K562 (cell line): ENCODE measurements at regions not wholly inside any gene's neighbourhood (a gene's known extent, or its start where the extent isn't known, plus 50 kb on each side); places are given as distances from the start of the nearest gene placed in this dataset.

ENCODE experiments used
- ATAC-seq: fragments of 200-7000 bp; cut with Tn5 transposase; 3 replicates; pipeline ENCODE4 v1.9.1; 2020; ENCODE audit warnings: moderate library complexity
- BruUV-seq: library from RNA; stranded (reverse); fragments of 400-500 nt; replicated peaks from 2 replicates; lab custom pipeline; 2021; lab: Mats Ljungman, UMichigan
- CTCF ChIA-PET: fragments of 300-600 bp; formaldehyde crosslinking; extraction: SDS; loops from one replicate; lab custom pipeline; 2021; ENCODE audit warnings: low intra/inter-chr PET ratio; lab: Yijun Ruan, JAX
- POLR2A ChIA-PET: fragments of 300-600, 350-650 bp; sonication (Branson Sonifier 250); formaldehyde crosslinking; extraction: SDS; loops from one replicate; lab custom pipeline; 2021; ENCODE audit warnings: antibody characterized with exemption, inconsistent platforms; lab: Yijun Ruan, JAX
- DNase-seq, 4 experiments: peaks; one replicate each; pipeline versions ENCODE4 v3.0.0 to v3.0.0-alpha.2; 2011 to 2018; ENCODE audit warnings: low spot score in 3 of 4, mixed read lengths in 3 of 4; ENCODE audit errors: extremely low read depth in 1 of 4
- FAIRE-seq: peaks from 2 replicates; lab custom pipeline; 2011; peaks lifted over from hg19 to GRCh38; lab: Jason Lieb, UNC
- H2AFZ ChIP-seq: 2 replicates; pipeline ENCODE4 v1.6.0; 2011; ENCODE audit warnings: low read depth, low read length, control low read depth, inconsistent platforms
- H3K27ac ChIP-seq: fragments of 200-600 bp; 3 replicates; pipeline ENCODE4 v1.8.0; 2011; ENCODE audit warnings: low read depth, mild to moderate bottlenecking, control low read depth, inconsistent platforms, low read length, moderate library complexity, mixed read lengths; ENCODE audit errors: extremely low read depth
- H3K27me3 ChIP-seq, 2 experiments: fragments of 300-600 bp in 1 of 2; 2 replicates in 1 of 2; 3 replicates in 1 of 2; pipeline versions ENCODE4 v1.6.0 to v1.8.0; 2011; ENCODE audit warnings: inconsistent platforms in 2 of 2, low read length in 2 of 2, mild to moderate bottlenecking in 1 of 2, mixed read lengths in 1 of 2, moderate library complexity in 1 of 2; ENCODE audit not compliant: control insufficient read depth in 2 of 2, insufficient read depth in 2 of 2
- H3K36me3 ChIP-seq: fragments of 300-600 bp; 3 replicates; pipeline ENCODE4 v1.8.0; 2011; ENCODE audit warnings: mild to moderate bottlenecking, low read length, inconsistent platforms; ENCODE audit not compliant: control insufficient read depth, insufficient read depth
- H3K4me1 ChIP-seq, 2 experiments: fragments of 200-600 bp in 1 of 2; replicated peaks in 1 of 2; 2 replicates in 1 of 2; 3 replicates in 1 of 2; pipeline versions ENCODE4 v1.5.1 to v1.8.0; 2011; ENCODE audit warnings: inconsistent platforms in 2 of 2, low read length in 2 of 2, mild to moderate bottlenecking in 1 of 2, mixed read lengths in 1 of 2, moderate library complexity in 1 of 2; ENCODE audit not compliant: control insufficient read depth in 2 of 2, insufficient read depth in 2 of 2
- H3K4me2 ChIP-seq: 2 replicates; pipeline ENCODE4 v1.6.1; 2011; ENCODE audit warnings: low read length, control low read depth, inconsistent platforms, mixed read lengths; ENCODE audit not compliant: insufficient read depth
- H3K4me3 ChIP-seq: fragments of 200-600 bp; sonication (generic), shearing (Covaris generic); 2 replicates; pipeline ENCODE4 v1.5.1; 2016; ENCODE audit warnings: control low read depth, inconsistent platforms
- H3K79me2 ChIP-seq: fragments of 200-600 bp; 3 replicates; pipeline ENCODE4 v1.8.0; 2011; ENCODE audit warnings: low read length, inconsistent platforms; ENCODE audit not compliant: control insufficient read depth, insufficient read depth
- H3K9ac ChIP-seq, 2 experiments: 2 replicates each; pipeline versions ENCODE4 v1.6.0 to v1.6.1; 2011; ENCODE audit warnings: low read depth in 2 of 2, low read length in 2 of 2, control low read depth in 1 of 2, inconsistent platforms in 1 of 2, mild to moderate bottlenecking in 1 of 2, mixed read lengths in 1 of 2; ENCODE audit not compliant: insufficient read depth in 1 of 2
- H3K9me1 ChIP-seq: one replicate; pipeline ENCODE4 v1.6.0; 2011; ENCODE audit warnings: inconsistent platforms, mild to moderate bottlenecking, low read length, moderate library complexity; ENCODE audit not compliant: control insufficient read depth, insufficient read depth
- H3K9me3 ChIP-seq: replicated peaks from 2 replicates; pipeline ENCODE4 v1.5.1; 2011; ENCODE audit warnings: low read depth, low read length, inconsistent platforms; ENCODE audit not compliant: control insufficient read depth, insufficient read depth
- H4K20me1 ChIP-seq: replicated peaks from 2 replicates; pipeline ENCODE4 v1.6.1; 2011; ENCODE audit warnings: low read length, inconsistent platforms, mixed read lengths; ENCODE audit not compliant: control insufficient read depth, insufficient read depth
- BRF2 ChIP-seq: IDR thresholded peaks from 3 replicates; pipeline ENCODE4 v1.6.1; 2011; ENCODE audit warnings: borderline replicate concordance, mild to moderate bottlenecking; ENCODE audit not compliant: insufficient read length, insufficient read depth
- E2F4 ChIP-seq: sonication (generic); formaldehyde crosslinking; IDR thresholded peaks from 2 replicates; pipeline ENCODE4 v1.8.0; 2022; ENCODE audit warnings: mild to moderate bottlenecking, low read depth, missing genetic modification reagents
- ESRRB ChIP-seq: fragments of 250-450 bp; sonication (Bioruptor Pico); IDR thresholded peaks from 2 replicates; pipeline ENCODE4 v1.5.0; 2020; ENCODE audit warnings: mild to moderate bottlenecking, moderate library complexity, borderline replicate concordance
- IRF1 ChIP-seq: sonication (generic); formaldehyde crosslinking; IDR thresholded peaks from 2 replicates; pipeline ENCODE4 v1.8.0; 2022; ENCODE audit warnings: missing genetic modification reagents, mild to moderate bottlenecking, borderline replicate concordance
- MLLT1 ChIP-seq, 2 experiments: fragments of 450-650 bp; IDR thresholded peaks; 2 replicates each; pipeline ENCODE4 v1.6.1; 2016
- NR4A1 ChIP-seq, 2 experiments: fragments of 250-450 bp in 1 of 2; fragments of 450-650 bp in 1 of 2; sonication (Bioruptor Pico) in 1 of 2; IDR thresholded peaks; 2 replicates each; pipeline versions ENCODE4 v1.4.0 to v1.6.1; 2016 to 2020; ENCODE audit warnings: mild to moderate bottlenecking in 2 of 2, missing compliant biosample characterization in 1 of 2, missing genetic modification characterization in 1 of 2, moderate library complexity in 1 of 2
- PCBP1 ChIP-seq: fragments of 200-400 bp; formaldehyde crosslinking; IDR thresholded peaks from 2 replicates; pipeline ENCODE4 v1.6.1; 2018; ENCODE audit warnings: mild to moderate bottlenecking, low read depth, low read length; ENCODE audit not compliant: poor library complexity, severe bottlenecking
- POLR2AphosphoS5 ChIP-seq: IDR thresholded peaks from 2 replicates; pipeline ENCODE4 v1.6.1; 2011; ENCODE audit warnings: mild to moderate bottlenecking, low read depth, low read length, moderate library complexity; ENCODE audit not compliant: control insufficient read depth, insufficient read depth
- ZNF121 ChIP-seq: sonication (generic); formaldehyde crosslinking; conservative IDR thresholded peaks from 2 replicates; pipeline ENCODE4 v1.8.0; 2022; ENCODE audit warnings: missing genetic modification reagents
- ZNF174 ChIP-seq: fragments of 250-450 bp; sonication (Bioruptor Pico); IDR thresholded peaks from 2 replicates; pipeline ENCODE4 v1.4.0; 2020; ENCODE audit warnings: mild to moderate bottlenecking
- ZNF41 ChIP-seq: fragments of 250-450 bp; sonication (Bioruptor Pico); conservative IDR thresholded peaks from 2 replicates; pipeline ENCODE4 v1.4.0; 2020; ENCODE audit warnings: mild to moderate bottlenecking
- WGBS: fragments of 100-300 bp; shearing (Covaris generic); methylation state at CpG from one replicate; pipeline ENCODE4 v1.1.6; 2016; ENCODE audit warnings: low coverage, mixed read lengths; ENCODE audit not compliant: insufficient coverage; ENCODE audit errors: missing lambda C conversion rate; 5-methylcytosine and 5-hydroxymethylcytosine counted together
- in situ Hi-C: fragments of 300-500 bp; cut with MboI; formaldehyde crosslinking; loops from 4 replicates; pipeline ENCODE4 v1.15.0; 2018; ENCODE audit warnings: inconsistent platforms, mixed read lengths
- intact Hi-C: fragments of 100-400 bp; cut with micrococcal nuclease; formaldehyde crosslinking; loops from 2 replicates; pipeline ENCODE4 v1.14.2; 2022

GRCh38 chr18:77524909-77525308 is 275.3 kb downstream of the GALR1 start:
- H3K79me2 ChIP-seq: no peaks in the 10 kb centered on the region
- H3K27me3 ChIP-seq: no peaks in the 10 kb centered on the region
- no peaks in the 10 kb centered on the region for H3K4me1 ChIP-seq
- TF ChIP-seq IRF1 (CRISPR knock-in tag) (no peak), ESRRB (CRISPR knock-in tag) (no peak), BRF2 (no peak), PCBP1 (no peak), POLR2AphosphoS5 (no peak), ZNF41 (no peak), ZNF121 (no peak), ZNF174 (CRISPR knock-in tag) (no peak), MLLT1 (IDR thresholded peaks at IDR 0.05) (no peak), NR4A1 (CRISPR knock-in tag; IDR thresholded peaks at IDR 0.05) (no peak), NR4A1 (tag; IDR thresholded peaks at IDR 0.05) (no peak), E2F4 (CRISPR knock-in tag) (no peak)
- no peaks in the 10 kb centered on the region for H3K36me3 ChIP-seq
- H3K4me2 ChIP-seq: no peak overlapping the region
- no peak overlapping the region for H3K4me3 ChIP-seq
- ChIA-PET CTCF (no interaction called here), POLR2A (interaction anchor here (0.6 kb wide), 1 partner anchor 1213 kb away, joined by 3 read pairs; no protein-coding TSS in a partner anchor)
- H3K9me3 ChIP-seq: no peaks in the 10 kb centered on the region
- H3K9ac ChIP-seq: no peak overlapping the region
- H3K27ac ChIP-seq: no peak overlapping the region
- no peak for DNase-seq
- H2AFZ ChIP-seq: no peak overlapping the region
- no peak for FAIRE-seq
- 2% methylated on average over 6 of the region's 7 CpGs for WGBS
- intact Hi-C loops: no loop called here
- ATAC-seq: no peak
- no peaks in the 10 kb centered on the region for H4K20me1 ChIP-seq
- in situ Hi-C loops: no loop called here
- BruUV-seq: no TSS peak
- no peaks in the 10 kb centered on the region for H3K9me1 ChIP-seq
